DMS153 treated with DMSO at 0.1 percent for 48 hours (cell line): ENCODE measurements at regions not wholly inside any gene's neighbourhood (a gene's known extent, or its start where the extent isn't known, plus 50 kb on each side); places are given as distances from the start of the nearest gene placed in this dataset.
A peak's percentile ranks its signal among the peaks of the same experiment; 100 is the strongest.

Experiments
- DNase-seq: peaks from one replicate; lab custom pipeline; 2025; ENCODE audit not compliant: unreplicated experiment; lab: John Stamatoyannopoulos, UW

DNA sequence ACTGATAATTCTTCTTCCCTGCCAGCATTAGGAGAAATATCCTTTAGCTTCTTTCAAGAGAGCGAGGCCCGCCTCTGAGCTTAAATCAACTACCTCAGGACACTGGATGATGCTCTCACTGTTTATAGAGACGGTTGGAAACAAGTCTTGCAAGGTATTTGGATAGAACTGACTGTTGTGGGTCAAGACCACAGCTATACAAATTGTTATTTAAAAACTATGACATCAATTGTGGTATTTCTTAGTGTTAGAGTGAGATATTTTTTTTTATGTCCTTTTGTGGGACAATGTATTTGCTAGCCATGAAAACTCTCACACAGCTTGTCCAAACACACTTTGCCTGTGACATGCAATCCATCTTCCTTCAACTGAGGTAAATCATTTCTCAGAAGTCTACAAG lies 136.3 kb upstream of the PHACTR1 start:
- no peak for DNase-seq

DNA sequence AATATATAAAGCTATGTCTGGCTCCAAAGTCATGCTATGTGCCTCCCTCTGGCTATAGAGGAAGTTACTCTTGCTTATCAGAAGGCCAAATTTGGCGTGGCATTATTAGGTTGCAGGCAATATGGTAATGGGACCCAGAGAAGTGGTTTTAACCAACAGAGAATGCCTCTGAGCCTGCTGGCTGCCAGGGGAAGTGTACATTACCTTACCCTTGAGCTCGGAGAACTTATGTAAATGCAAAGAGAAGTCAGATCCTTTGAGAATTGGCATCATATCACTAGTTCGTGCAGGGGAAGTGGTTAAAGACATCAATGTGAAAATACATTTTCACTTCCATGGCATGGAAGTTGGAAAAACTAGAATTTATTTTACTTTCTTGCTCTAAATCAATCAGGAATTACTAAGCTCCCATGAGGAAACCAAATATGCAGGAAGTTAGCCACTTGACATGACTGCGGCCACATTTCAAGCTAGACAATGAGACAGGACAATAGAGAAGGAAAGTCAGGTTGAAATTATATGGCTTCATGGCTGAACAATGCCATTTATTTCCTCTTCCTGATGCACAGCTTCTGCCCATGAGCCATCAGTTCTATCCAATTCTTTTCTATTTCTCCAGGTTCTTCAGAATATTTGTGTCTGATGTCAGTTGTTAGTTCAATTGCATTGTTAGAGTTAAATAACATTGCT lies 134.0 kb upstream of the PHACTR1 start:
- DNase-seq, result no peak

DNA sequence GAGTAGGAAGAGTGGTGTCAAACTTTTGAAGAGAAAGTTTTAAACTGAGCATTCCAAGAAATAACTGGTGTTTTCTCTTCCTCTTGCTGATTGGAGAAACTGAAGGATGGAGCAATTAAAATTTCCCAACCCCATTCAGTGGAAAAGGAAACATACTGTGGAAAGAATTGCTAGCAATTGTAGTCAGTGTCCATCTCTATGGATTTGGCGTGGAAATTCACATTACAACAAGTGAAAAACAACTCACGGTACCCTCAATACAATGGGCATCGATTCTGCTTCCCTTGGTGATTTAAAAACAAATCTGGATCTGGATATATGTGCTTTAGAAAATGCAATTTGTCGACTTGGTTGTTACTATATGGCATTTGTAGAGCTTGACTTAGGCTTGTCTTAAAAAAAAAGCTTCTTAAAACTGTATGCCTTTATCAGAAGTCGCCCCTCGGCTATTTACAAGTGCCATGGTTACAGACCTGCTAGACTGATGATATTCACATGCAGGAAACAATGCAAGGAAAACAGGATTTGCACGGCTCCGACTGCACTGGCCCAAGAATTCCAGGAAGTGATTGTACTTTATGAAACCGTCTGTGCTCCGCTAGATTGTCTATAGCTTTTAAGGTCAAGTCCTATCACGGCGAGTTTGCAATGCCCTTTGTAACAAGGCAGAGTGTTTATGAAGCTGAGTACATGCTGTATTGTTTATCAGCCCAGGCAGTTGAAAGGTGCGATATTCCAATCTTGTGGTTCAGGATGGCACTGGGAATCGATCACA lies 131.7 kb upstream of the PHACTR1 start:
- DNase-seq, result no peak

DNA sequence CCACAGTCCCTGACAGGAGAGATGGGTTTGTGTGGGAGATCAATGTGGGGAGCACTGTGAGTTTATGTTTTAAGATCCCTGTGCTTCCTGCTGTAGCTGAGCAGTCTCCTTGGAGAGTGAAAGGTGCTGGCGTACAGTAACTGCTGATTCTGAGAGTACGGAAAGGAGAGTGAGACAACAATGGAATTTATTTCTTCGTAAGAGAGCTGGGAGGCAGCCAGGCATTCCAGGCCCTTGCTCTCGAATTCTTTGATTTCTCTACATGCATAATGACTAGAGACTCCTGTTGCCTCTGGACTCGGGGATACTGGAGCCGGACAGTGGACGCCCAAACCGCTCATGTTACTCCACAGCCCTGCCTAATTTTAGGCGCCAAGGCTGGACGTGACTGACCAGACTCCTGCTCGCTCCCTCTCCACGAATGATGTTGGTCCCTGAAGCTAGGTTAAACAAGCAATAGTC lies 131.0 kb upstream of the PHACTR1 start:
- DNase-seq, result no peak

DNA sequence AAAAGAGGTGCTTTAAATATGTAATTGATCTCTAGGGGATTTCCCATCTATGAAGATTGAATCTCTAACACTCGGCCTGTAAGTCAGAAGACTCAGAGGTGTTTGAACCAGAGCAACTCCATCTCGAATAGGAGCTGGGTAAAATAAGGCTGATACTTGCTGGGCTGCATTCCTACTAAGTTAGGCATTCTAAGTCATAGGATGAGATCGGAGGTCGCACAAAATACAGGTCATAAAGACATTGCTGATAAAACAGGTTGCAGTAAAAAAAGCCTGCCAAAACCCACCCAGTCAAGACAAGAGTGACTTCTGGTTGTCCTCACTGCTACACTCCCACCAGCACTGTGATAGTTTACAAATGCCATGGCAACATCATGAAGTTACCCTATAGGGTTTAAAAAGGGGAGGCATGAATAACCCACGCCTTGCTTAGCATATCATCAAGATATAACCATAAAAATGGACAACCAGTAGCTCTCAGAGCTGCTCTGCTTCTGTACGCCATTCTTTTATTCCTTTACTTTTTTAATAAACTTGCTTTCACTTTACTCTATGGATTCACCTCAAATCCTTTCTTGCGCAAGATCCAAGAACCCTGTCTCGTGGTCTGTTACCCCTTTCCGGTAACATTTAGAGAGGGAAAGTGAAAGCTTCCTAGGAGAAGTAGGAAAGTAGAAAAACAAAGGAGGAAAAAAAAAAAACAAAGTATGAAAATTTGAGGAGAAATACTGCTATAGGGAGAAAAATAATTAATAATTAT lies 129.7 kb upstream of the PHACTR1 start:
- no peak for DNase-seq

DNA sequence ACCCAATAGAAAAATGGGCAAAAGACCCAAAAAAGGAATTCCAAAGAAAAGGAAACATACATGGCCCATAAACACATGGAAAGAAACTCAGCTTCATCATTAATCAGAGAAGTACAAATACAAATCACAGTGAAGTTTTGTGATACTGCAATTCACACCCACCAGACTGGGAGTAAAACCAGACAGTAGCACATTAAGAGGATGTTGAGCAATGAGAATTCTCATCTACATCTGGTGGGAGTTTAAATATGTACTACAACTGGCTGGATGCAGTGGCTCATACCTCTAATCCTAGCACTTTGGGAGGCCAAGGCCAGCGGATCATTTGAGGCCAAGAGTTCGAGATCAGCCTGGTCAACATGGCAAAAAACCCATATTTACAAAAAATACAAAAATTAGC lies 125.7 kb upstream of the PHACTR1 start:
- no peak for DNase-seq

DNA sequence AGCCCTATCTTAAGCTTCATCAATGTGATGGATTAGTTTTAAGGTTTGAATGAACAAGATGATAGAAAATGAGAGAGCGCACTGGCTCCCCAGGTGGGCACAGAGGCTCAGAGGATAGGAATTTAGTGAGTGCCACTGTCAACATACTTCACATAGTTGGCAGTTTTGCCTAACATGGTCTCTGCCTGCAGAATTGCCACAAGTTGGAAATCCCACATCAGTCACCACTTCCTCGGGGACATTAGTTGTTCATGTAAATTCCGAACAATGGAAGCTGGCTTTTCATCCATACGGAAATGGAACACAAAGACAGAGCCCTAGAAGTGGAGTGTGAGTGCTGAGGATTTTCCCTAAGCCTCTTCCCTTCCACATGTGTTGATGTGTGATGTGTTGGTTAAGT lies 123.9 kb upstream of the PHACTR1 start:
- DNase-seq, result no peak

DNA sequence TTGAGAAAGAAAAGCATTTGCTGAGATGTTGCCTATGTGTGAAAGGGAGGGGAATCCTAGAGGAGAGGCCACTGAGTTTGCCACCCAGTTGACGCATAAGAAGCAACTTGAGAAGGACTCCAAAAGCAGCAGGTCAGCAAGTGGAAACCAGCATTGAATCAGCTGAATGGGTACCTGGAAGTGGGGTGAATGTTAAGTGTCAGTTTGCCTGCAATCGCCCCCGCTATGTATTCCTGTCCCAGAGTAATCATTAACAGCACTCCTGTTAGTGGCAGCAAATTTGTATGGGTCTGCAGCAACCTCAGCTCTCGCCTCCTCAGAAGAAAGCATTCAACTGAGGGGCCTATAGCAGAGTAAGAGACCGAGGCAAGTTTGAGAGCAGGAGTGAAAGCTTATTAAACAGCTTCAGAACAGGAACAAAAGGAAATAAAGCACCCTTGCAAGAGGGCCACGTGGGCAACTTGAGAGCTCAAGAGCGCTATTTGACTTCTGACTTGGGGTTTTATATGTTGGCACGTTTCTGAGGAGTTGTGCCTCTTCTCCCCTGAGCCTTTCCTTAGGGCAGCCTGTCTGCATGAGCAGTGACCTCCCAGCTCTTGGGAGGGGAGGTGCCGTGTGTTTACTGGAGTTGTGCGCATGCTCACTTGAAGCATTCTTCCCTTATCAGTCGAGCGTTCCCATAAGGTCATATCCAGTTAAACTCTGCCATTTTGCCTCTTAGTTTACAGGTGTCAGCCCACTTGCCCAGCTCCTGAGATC lies 122.6 kb upstream of the PHACTR1 start:
- no peak for DNase-seq

DNA sequence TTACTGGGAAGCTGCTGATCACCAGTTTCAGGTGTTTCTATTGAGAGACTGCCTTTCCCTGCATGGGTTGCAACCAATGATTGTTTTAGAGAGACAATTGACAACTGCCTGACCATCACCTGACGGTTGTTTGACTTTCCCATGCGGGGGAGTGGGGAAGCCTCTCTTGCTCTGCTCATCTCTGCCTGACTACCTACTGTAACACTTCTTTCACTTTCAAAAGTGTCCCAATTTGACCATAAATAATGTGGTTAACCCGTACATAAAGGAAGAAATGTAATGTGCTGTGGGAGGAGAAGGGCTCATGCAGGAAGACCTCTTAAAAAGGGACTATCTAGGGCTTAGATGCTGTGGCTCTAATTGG lies 122.1 kb upstream of the PHACTR1 start:
- DNase-seq, result no peak

DNA sequence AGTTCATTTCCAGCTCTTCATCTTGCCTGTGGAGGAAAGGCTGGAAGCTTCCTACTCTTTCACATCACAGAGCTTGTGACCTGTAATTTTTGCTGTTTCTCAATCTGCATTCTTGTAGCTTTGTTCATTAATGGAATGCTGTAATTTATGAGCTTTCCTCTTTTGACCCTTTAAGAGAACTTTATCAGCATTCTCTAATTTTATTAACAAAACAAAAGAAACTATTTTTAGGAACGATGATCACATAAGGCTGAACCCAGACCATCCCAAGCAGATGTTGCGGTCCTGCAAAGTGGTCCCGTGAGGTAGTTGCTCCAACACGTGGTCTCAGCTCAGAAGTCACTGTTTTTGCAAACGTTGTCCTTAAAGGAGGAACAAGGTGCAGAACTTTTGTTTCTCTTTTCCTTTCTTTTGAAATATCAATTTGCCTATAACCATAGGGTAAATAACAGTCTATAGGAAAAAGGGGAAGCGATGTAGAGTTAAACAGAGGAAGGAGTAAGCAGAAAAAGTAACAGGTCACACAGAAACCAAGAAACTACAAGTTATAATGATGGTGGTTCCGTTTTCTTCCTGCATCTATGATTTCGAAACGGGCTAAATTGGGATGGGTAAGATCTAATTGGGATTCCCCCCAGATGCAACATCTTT lies 121.3 kb upstream of the PHACTR1 start:
- DNase-seq, result no peak

DNA sequence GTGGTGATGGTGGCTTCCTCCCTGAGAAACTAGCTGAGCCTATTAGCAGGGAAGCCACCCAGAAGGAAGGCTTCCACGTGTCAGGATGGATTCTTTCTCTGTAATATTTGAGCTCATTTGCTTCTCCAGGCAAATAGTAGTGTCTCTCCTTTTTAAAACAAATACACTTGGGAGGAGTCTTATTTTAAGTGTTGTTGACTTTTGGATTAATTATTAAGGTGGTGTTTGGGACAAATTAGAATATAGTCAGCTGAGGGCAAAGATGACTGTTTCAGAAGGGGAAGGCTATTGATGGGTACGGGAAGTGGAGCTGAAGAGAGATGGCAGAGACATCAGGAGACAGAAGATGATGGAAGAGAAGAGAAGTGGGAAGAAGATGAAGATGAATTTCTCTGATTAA lies 119.8 kb upstream of the PHACTR1 start:
- DNase-seq, result no peak

DNA sequence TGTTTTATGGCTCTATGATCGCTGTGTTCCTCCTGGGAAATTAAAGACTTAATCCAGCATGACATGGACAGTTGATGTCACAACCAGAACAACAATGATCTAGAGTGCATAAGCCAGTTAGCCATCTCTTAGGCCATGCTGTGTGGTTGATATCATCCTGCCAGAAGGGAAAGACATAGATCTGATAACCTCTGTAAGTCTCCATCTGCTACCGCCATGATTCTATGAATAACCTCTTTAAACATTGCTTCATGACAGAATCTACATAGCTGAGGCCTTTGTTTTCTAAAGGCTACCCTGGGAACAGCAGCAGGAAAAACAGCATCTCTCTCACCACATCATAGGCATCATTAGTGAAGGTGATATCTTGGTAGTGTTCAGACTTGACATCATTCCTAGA lies 117.6 kb upstream of the PHACTR1 start:
- DNase-seq, result no peak

DNA sequence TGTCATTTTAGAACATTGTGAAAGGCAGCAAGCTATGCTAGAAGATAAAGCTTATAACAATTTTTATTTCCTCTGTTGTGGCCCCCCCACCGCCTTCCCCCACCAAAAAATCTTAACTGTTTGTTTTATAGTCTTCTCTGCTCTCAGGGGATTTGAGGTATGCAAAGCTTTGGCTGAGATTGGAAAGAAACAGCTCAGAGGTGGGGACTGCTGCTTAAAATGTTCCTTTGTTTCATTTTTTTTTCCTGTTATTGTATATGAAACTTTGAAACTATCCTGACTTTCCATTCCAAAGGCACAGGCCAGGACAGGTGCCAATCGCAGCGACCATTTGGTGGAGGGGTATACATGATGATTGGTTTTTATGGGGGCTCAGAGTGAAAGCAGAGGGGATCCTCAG lies 114.7 kb upstream of the PHACTR1 start:
- DNase-seq, result no peak

DNA sequence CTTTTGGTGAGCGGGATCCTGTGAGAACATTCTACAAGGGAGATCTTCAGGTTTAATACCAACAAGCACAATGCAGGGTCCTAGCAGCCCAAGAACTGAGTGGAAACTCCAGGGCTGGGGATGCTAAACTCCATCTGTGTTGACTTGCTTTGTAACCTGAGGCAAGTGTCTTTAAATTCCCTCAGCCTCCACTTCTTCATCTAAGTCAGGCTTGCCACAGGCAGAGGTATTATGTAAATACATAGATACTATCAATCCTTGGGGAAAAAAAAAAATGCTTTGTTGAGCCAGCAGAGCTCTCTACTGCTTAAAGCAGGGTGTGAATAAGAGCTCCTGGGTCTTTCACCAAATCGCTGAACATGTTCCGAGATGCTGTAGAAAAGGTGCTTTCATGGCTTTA lies 114.2 kb upstream of the PHACTR1 start:
- no peak for DNase-seq

DNA sequence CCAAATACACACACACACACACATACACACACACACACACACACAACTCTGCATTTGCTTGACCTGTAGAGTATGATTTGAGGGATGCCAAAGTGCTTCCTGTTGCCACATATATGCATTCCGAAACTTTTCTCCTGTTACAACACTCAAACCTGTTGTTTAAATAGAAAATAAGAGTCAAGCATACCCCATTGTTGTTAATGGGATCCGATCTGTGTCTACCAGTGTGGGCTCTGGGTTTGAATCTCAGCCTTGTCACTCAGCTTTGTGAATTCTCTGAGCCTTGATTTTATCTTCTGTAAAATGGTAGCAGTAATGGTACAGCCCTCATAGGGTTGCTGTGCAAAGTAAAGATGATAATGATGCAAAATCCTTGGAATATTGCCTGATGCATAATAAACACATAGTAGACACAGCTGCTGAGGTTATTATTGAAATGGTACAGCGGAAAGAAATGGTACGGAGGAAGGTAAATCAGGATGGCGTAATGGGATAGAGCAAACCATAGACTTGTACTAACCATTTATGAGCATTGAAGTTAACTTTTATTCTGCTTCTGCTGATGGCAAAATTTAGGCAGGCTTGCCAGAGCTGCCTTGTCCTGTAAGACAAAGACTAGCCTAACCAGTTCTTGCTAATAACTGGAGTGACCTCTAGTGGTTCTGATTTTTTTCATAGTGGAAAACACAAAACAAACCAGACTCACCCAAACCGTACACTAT lies 113.5 kb upstream of the PHACTR1 start:
- DNase-seq, result no peak

DNA sequence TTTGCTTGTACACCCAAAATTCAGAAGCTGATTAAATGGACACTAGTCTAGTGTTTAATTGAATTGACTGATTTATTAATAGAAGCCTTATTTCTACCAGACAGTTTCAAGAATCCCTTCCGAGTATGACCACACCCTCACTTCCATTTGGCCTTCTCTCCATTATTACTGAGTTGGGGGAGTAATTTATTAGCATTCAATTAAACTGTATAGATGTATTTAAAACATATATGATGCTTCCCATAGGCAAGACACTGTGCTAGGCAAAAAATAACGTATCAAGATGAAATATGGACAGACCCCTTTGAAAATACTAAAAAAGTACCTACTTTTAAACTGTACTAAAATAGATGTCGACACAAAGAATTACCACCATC lies 112.9 kb upstream of the PHACTR1 start:
- no peak for DNase-seq

DNA sequence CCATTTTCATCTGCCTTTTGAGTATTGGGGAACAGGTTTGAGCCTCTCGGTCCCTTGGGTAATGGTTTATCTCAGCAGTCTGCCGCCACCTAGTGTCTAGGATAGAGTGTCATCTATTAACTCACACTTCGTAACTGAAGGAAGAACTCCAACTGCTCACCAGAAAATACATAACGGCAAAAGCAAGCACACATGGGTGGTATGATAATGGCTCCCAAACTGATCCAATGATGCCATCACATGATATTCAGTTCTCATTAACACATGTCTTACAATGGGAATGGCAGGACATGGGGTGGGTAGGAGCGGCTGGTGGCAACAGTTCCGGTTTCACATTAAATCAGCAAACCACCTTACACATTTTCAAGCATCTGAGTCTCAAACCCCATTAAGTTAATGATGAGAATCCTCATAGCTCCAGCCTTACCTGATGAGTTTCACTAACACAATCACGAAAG lies 110.7 kb upstream of the PHACTR1 start:
- peak; percentile 33 for DNase-seq

DNA sequence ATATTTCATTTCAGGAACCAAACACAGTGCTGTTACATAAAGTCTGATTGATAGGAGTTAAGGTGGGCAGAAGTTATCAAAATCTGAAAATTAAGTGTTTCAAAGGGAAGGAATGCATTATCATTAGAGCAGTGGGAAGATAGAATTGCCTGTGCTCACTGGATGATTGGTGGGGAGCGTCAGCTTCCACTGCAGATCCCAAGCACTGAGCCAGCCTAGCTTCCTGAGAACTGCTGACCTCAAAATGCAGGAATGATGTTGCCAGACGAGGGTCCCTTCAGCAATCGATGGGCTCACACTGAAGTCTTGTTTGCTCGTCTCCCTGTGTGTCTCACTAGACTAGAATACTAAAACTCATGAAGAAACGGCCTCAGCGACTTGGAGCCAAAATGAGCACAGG lies 110.0 kb upstream of the PHACTR1 start:
- no peak for DNase-seq

DNA sequence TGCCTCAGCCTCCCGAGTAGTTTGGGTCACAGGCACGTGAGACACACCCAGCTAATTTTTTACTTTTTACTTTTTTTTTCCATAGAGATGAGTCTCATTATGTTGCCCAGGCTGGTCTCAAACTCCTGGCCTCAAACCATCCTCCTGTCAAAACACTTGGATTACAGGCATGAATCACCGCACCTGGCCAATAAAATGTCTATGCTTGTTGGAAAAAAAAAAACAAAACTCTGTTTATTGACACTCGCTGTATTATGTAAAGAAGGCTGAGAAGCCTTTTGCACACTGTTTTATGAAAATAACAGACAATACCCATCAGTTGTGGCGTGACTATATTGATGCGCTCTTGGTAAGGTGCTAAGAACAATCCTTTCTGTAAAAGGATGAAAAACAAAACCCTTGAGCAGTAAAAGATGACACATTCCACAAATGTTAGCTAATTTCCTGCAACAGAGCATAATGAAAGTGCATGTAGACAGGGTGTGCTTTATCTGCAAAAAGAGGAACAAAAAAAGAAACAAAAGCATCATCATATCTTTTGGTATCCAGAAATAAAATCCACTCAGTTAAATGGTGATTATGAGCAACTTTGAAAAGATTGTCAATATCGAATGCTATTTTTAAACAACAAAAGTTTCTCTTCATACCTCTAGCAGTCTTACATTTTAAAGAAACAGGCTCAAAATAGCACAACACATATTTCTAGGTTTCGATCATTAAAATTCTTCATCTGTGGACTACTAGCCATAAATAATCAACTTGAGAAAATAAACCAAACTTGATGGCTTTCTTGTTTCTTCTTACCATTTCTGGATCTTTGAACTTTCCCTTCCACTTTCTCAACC lies 108.3 kb upstream of the PHACTR1 start:
- no peak for DNase-seq
